ENCODE measurements at regions not wholly inside any gene's neighbourhood (a gene's known extent, or its start where the extent isn't known, plus 50 kb on each side); places are given as distances from the start of the nearest gene placed in this dataset.

GRCh38 chr6:80436663-80437062 lies 330.2 kb downstream of the BCKDHB start:
- H3K4me1 Mint-ChIP-seq (ENCODE audit: low read depth), result peaks cover 5% of the 10 kb centered on the region
- no peak overlapping the region for H3K4me3 Mint-ChIP-seq (ENCODE audit: low read depth)
- no peak for DNase-seq (ENCODE audit: low spot score, unreplicated experiment)
- no peaks in the 10 kb centered on the region for H3K27me3 Mint-ChIP-seq
- no peak overlapping the region for H3K27ac Mint-ChIP-seq
- no peak for TF ChIP-seq CTCF (IDR thresholded peaks at IDR 0.05; ENCODE audit: unreplicated experiment)
- H3K9me3 Mint-ChIP-seq (ENCODE audit: low read depth), result no peaks in the 10 kb centered on the region
- peaks cover 1% of the 10 kb centered on the region for H3K36me3 Mint-ChIP-seq (ENCODE audit: insufficient read depth)

- Mint-ChIP-seq H3K4me1 (ENCODE audit: low read depth) (peaks cover 4% of the 10 kb centered on the region), H3K9me3 (ENCODE audit: low read depth) (no peaks in the 10 kb centered on the region), H3K36me3 (ENCODE audit: insufficient read depth) (peaks cover 1% of the 10 kb centered on the region), H3K4me3 (ENCODE audit: low read depth) (no peak overlapping the region), H3K27ac (no peak overlapping the region), H3K27me3 (no peaks in the 10 kb centered on the region)
- DNase-seq (ENCODE audit: low spot score, unreplicated experiment), result no peak
- TF ChIP-seq CTCF (IDR thresholded peaks at IDR 0.05; ENCODE audit: unreplicated experiment), result no peak
These were observed 329.0 kb downstream of the BCKDHB start for GRCh38 chr6:80435457-80435856.

GRCh38 chr6:80434691-80435350 lies 328.4 kb downstream of the BCKDHB start:
- H3K27me3 Mint-ChIP-seq, result no peaks in the 10 kb centered on the region
- peaks cover 2% of the 10 kb centered on the region for H3K4me1 Mint-ChIP-seq (ENCODE audit: low read depth)
- no peak overlapping the region for H3K27ac Mint-ChIP-seq
- H3K9me3 Mint-ChIP-seq (ENCODE audit: low read depth), result peaks cover 4% of the 10 kb centered on the region
- TF ChIP-seq CTCF (IDR thresholded peaks at IDR 0.05; ENCODE audit: unreplicated experiment), result no peak
- no peak for DNase-seq (ENCODE audit: low spot score, unreplicated experiment)
- no peak overlapping the region for H3K4me3 Mint-ChIP-seq (ENCODE audit: low read depth)
- H3K36me3 Mint-ChIP-seq (ENCODE audit: insufficient read depth), result no peaks in the 10 kb centered on the region

GRCh38 chr6:80433673-80434025 lies 327.2 kb downstream of the BCKDHB start:
- Mint-ChIP-seq H3K4me3 (ENCODE audit: low read depth) (no peak overlapping the region), H3K27ac (no peak overlapping the region), H3K4me1 (ENCODE audit: low read depth) (peaks cover 2% of the 10 kb centered on the region), H3K36me3 (ENCODE audit: insufficient read depth) (peaks cover 3% of the 10 kb centered on the region), H3K27me3 (no peaks in the 10 kb centered on the region), H3K9me3 (ENCODE audit: low read depth) (peaks cover 11% of the 10 kb centered on the region)
- no peak for DNase-seq (ENCODE audit: low spot score, unreplicated experiment)
- no peak for TF ChIP-seq CTCF (IDR thresholded peaks at IDR 0.05; ENCODE audit: unreplicated experiment)

- DNase-seq (ENCODE audit: low spot score, unreplicated experiment), result no peak
- no peak overlapping the region for H3K4me3 Mint-ChIP-seq (ENCODE audit: low read depth)
- TF ChIP-seq CTCF (IDR thresholded peaks at IDR 0.05; ENCODE audit: unreplicated experiment), result no peak
- peaks cover 15% of the 10 kb centered on the region for H3K9me3 Mint-ChIP-seq (ENCODE audit: low read depth)
- H3K27me3 Mint-ChIP-seq, result no peaks in the 10 kb centered on the region
- H3K27ac Mint-ChIP-seq, result no peak overlapping the region
- H3K4me1 Mint-ChIP-seq (ENCODE audit: low read depth), result peaks cover 2% of the 10 kb centered on the region
- peaks cover 8% of the 10 kb centered on the region for H3K36me3 Mint-ChIP-seq (ENCODE audit: insufficient read depth)
These were observed 326.7 kb downstream of the BCKDHB start for GRCh38 chr6:80433010-80433672.
